DMS53 (cell line): ENCODE measurements at regions not wholly inside any gene's neighbourhood (a gene's known extent, or its start where the extent isn't known, plus 50 kb on each side); places are given as distances from the start of the nearest gene placed in this dataset.
"Not testable (repeated sequence)": the region's sequence is repeated elsewhere in the genome, so short reads cannot be mapped to it uniquely, and the experiment has no call there.

Experiments used
- DNase-seq: peaks from one replicate; lab custom pipeline; 2025; lab: John Stamatoyannopoulos, UW

DNA sequence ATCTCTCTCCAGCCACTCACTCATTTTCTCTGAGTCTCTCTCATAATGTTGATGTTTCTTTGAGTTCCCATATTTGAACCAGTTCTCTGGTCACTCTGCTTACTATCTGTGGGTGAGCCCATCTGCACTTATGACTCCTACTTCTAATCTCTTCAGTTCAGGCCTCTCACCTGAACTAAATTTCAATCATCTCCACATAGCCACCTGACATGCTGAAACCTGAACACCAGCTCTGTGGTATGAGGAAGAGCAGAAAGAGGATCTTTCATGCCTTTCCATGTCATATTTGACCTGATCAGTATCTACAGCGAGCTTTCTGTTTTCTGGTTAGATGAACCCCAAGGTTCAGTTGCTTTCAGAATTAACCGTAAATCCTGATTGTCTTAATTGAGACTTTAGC, 122.2 kb upstream of the ESX1 start:
- DNase-seq: no peak

DNA sequence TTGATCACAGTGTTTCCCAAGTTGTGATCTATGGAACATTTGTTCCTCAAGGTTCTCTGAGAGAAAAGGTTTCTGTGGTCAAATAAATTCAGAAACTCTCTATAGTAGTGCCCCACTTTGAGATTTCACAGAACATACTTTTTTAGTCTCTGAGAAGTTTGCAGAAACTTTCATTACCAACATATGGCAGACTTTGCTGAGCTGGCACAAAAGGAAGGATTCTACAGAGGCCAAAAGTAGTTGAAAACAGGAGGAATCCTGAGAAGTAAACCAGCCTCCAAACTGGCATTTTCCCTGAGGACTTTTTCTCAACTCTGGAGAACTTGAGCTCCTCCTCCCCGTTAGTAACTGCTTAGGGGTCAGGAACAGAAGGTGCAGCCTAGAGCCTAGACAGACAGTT, 117.8 kb upstream of the ESX1 start:
- DNase-seq: no peak

DNA sequence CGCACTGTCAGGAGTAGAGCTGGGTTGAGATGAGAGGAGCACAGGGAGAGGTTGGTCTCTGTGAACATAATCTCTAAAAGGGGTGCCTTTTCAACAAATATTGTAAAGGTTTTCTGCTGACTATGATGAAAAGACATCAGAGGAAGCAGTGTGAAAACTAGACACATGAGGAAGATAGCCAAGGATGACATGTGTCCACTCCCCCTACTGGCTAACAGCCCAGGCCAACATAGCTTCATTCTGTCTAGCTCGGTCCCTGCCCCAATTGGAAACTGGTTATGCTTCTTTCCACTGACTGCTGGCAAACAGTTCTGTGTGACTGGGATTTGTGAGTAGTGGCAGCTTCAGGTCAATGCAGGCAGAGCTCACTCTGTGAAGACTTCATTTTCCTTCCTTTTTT, 115.4 kb upstream of the ESX1 start:
- peak; percentile 79 for DNase-seq

DNA sequence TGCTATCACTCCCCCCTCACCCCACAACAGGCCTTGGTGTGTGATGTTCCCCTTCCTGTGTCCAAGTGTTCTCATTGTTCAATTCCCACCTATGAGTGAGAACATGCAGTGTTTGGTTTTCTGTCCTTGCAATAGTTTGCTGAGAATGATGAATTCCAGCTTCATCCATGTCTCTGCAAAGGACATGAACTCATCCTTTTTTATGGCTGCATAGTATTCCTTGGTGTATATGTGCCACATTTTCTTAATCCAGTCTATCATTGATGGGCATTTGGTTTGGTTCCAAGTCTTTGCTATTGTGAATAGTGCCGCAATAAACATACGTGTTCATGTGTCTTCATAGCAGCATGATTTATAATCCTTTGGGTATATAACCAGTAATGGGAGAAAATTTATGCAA, 106.0 kb upstream of the ESX1 start:
- not testable (repeated sequence) for DNase-seq

DNA sequence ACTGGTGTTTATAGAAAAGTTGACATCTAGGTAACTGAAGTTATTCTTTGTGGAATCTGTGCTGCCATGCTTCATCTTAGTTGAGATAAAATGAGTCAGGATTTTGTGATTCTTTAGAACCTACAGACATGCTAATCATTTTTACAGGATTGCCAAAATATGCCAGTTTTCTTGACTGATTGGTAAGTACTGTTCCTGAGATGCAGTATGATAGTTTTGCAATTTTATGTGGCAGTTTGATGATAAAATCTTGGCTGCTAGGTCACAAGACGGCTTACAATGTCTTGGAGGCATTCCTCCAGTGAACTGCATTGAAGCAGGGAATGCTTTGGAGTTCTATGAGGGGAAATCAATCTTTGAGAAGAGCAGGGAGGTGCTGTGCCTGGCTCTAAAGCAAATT, 104.4 kb upstream of the ESX1 start:
- DNase-seq: no peak

DNA sequence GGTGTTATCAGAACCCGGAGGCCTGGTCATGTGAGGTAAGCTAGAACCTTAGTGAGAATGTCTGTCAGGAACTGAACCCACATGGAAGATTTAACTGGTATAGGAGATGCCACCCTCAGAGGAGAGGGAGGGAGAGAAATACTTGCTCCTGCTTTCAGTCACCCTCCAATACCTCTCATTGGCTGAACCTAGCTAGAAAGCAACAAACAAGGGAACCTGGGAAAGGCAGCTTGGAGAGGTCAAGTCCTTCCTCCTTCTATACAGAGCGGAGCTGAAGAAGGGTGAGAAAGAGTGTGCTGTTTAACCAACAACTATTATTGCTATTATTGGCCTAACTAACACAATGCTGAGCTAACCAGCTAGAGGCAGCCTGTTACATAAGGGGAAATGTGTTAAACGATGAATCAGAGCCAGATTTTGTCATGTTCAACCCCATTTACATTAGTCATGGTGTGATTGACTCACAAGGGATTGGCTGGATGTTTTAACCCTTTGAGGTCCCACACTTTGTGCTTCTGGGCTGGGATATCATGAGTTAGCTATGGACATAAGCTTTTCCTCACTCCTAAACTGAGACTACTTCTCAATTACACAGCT, 96.5 kb upstream of the ESX1 start:
- DNase-seq: peak; percentile 5

DNA sequence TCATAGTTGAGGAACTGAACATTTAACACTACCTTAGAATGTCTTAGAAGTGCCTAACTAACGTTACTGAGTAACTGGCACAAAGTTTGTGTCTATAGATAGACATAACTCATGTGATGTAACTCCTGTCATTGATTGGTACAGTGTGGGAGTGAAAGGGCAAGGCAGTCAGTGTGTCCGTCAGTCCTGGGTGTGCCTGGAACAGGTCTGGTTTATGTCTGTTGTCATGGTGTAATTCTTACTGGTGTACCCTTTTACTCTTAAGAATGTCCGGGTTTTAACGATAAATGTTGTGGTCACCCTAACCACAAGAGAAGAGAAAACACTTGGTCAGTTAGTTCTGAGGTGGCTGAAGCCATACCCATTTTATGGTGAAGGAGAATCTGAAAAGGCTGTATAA, 93.1 kb upstream of the ESX1 start:
- DNase-seq: no peak

DNA sequence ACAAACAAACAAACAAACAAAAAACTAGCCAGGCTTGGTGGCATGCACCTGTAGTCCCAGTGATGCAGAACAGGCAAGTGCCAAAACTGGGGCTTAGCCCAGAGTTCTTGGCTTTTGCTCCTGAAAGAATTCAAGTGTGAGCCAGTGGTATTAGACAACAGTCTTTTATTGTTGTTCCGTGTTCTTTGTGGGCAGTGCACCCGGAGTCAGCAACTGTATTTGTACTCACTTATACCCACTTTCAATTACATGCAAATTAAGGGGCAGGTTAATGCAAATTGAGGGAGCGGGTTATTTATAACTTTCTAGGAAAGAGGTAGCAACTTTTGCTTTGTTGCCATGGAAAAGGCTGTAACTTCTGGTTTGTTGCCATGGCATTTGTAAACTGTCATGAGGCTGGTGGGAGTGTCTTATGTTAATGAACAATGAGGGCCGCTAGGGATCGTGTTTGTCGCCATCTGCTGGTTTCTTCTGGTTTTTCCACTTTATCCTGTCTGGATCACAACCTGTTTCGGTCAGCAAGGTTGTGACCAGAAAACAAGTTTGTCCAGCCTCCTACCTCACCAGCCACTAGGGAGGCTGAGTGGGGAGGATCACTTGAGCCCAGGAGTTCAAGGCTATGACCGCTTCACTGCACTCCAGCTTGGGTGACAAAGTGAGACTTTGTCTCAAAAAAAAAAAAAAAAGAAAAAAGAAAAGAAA, 88.8 kb upstream of the ESX1 start:
- DNase-seq: peak; percentile 91

DNA sequence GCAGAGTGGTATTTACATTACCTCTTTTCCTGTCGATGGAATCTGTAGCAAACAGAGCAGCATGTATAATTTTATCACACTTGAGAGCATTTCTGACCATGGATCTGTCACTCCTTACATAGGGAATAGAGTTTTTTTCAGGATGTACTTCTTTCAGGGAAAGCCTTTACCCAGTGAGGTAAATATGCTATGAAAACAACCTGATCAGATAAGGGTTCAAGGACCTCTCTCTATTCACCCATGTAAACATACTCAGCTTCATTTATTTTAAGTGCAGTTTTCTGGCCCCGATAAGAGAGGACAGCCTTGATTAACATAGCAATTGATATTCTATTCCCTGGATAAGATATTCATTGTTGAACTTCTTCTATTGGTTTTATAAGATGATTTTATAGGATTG, 87.3 kb upstream of the ESX1 start:
- DNase-seq: peak; percentile 45

DNA sequence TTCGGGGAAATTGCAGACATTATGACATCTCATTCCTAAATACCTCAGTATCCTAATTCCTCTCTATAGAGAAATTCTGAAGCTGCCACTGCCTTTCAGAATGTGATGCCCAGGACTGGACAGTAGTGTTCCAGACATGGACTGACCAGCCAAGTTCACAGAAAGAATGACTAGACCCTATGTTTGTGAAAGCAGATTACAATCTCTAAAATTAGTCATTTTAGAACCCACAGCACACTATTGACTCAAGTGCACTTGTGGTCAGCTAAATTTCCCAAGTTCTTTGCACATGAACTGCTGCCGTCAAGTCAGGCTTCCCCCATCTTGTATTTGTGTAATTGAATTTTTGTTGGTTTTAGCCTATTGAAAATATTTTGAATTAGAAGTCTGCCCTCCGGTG, 81.0 kb upstream of the ESX1 start:
- no peak for DNase-seq

DNA sequence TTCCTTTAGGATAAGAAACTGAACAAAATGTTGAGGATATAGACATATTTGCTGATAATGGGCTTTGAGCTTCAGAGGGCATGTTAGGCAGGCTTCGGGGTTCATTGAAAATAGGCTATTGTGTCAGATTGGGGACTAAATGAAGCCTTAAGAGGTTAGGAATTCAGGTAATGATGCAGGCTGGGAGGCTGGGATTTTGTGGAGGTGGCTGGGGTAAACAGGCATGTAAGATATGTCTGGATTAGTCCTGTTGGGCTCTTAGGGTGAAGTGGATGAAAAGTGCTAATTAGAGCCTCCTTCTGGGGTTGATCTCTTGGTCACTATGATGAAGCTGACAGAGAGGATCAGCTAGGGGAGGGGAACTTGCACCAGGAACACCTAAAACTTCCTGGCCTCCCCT, 80.2 kb upstream of the ESX1 start:
- DNase-seq: no peak

DNA sequence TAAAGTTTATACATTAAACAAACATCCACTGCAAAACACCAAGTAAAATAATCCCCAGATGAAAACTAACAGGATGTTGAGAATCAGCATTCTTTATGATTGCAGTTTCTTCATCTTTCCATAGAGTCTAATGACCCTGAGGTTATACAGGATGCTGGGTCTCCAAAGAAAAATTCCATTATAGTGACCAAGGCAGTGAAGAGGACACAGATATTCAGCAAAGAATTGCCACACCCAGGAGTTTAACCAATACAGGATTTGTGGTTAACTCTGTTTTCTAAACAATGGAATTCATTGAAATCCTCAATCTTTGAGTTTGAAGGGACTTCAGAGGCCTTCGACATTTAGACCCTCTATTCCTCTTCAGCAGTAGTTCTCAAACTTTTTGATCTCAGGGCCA, 76.2 kb upstream of the ESX1 start:
- DNase-seq: no peak

DNA sequence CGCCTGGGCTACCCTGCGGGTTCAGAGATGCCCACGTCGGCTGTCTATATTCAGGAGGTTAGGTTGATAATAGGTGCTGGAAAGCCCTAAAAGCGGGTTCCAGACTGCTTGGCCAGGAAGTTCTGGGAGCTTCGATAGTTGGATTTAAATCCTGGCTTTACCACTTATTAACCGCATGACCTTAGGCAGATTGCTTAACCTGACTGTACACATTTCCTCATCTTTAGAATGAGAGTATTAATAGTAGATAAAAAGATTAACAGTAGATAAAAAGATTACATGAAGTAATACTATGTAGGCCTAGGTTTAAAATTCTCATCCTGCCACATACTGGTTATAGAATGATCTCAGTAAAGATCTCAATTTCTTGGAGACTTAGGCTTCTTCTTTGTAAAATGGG, 75.0 kb upstream of the ESX1 start:
- DNase-seq: no peak

DNA sequence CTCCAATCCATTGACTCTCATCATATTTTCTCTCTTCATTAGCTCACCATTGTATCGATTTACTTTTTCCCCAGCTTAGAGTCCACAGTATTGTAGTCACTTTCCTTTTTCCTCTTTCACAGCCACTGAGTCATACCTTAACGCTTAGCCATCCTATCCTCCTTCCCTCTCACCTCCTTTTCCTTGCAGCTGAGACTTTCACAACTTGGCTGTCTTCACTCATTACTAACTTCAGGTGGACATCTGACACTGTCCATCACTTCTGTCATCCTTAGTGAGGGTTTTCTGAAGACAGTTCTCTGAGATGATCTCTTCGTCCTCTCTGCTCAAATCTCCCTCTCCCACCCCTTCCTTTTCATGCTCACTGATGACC, 70.5 kb upstream of the ESX1 start:
- DNase-seq: no peak

DNA sequence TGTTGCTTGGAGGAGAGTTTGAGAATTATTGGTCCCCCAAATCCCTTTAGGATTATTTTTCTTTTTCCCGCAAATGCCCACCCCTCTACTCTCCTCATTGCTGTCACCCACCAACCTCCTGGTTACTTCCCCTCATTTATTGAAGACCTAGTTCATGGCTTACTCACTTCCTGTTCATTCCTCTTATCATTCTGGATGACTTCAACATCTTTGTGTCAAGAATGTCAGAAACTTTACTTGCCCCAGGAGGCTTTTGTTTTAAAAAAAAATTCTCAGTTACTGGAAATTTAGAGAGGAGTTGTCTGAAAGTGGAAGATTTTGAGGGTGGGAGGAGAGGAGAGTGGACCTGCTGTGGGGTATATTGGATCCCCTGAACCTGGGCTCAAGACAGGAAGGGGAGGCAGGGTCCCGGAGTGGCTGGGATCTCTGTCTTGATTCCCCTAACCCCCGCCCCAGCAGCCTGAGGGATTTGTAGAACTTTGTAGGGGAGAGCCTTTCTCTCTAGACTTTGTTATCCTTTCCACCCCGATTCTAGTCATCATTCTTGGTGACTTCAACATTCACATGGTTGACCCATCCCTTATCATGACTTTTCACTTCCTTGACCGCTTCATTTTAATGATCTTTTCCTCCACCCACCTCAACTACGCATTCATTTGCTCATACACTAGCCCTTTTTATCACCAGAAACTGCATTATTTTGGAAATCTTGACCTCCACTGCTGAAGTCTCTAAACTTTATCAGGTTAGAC, 69.9 kb upstream of the ESX1 start:
- no peak for DNase-seq

DNA sequence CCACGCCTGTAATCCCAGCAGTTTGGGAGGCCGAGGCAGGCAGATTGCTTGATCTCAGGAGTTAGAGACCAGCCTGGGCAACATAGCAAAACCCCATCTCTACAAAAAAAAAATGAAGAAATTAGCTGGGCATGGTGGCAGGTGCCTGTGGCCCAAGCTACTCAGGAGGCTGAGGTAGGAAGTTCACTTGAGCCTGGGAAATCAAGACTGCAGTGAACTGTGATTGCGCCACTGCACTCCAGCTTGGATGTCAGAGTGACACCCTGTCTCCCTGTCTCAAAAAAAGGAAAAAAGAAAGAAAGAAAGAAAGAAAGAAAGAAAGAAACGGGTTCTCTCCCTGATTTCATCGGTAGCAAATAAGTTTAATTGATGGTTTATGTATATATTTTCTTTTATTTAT, 64.6 kb upstream of the ESX1 start:
- peak; percentile 10 for DNase-seq

DNA sequence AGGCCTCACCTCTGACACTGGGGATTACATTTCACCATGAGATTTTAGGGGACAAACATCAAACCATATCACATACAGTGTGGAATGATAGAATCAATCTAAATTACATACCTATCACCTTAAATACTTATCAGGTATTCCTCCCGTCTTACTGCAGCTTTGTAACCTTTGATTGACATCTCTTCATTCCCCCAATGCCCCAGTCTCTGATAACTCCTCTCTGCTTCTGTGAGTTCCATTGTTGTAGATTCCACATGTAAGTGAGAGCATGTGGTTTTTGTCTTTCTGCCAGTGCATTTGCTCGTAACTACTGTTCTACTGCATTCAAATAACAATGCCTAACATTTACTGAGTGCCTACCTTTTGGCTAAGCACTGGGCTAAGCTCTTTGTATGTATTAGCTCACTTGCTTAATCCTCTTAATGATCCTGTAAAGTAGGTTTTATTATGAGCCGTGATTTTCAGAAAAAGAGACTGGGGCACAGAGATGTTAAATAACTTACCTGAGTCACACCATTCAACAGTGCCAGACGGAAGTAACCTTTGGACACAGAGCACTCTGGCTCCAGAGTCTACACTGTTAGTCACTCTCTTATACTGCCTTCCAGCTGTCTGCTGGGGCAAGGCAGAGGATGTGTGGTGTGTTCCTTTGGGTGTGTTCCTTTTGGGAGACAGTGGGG, 63.7 kb upstream of the ESX1 start:
- DNase-seq: peak; percentile 91

DNA sequence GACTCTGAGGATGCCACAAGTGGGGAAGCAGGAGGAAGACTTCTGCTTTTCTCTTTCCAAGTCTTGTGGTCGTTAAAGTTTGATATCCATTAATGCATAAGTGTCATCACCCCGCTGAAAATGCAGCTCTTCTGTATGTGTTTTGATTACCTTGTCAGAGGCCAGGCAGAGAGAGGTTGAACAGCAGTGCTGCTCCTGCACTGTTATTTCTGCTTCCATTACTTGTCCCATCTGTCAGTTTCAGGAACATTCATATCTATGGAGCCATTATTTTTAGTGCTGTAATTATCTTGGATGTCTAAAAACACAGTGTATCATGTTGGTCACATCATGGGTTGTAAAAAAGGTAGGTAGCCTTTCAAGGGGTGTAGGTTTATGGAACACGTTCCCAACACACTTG, 62.0 kb upstream of the ESX1 start:
- no peak for DNase-seq

DNA sequence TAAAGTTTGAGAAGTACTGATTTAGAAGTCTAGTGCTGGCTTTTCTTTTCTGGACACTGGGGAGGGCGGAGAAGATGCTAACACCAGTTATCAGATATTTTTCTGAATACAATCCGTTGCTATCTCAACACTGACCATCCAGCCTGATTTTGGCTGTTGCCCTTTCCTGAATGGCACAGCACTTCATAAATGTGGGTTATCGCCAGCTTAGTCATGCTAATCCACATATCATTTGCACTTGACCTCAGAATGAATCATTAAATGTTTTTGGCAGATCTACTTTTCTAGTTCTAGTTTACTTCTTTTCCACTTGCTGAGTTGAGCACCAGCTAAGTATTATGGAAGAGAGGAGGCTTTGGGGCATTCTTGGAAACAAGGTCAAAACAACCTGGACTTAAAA, 60.8 kb upstream of the ESX1 start:
- DNase-seq: peak; percentile 5

DNA sequence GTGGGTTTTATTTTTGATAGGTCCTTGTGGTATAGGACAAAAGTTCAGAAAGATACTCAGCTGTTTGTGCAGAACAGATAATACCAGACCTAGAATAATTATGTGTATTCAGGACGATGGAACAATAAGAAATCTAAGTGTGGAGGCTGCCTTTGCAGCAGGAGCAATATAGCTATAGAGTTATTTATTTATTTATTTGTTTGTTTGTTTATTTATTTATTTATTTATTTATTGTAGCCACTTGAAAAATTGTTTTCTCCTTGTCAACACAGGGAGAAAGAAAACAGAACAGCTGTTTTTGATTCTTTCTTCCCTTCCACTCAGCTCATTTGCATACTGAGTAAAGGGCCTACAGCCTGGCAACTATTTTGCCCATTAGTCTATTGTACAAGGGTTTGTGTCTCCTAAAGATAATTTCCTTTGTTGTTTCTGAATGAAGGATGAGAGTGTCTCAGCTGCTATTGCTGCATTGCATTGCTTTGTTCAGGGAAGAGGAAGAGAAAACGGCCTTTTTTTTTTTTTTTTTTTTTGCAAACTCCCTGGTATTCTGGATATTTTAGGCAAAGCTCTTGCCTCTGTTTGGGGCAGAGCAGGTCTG, 56.0 kb upstream of the ESX1 start:
- no peak for DNase-seq

DNA sequence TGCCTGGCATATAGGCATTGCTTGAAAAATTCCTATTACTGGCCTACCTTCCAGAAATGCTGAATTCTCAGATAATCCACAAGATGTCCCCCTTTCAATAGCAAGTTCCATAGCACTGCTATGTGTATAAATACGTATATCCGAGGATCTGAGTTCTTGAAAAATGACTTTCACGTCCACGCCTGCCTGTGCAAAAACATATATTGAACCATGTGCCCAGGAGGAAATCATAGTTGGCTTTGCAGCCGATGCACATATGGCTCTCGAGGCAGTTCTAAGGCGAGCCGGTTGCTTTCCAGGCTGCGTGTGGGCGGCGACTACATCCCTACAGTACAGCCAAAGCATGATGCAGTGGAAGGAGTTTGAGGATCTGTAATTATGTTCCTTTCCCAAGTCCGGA, 55.4 kb upstream of the ESX1 start:
- peak; percentile 72 for DNase-seq

DNA sequence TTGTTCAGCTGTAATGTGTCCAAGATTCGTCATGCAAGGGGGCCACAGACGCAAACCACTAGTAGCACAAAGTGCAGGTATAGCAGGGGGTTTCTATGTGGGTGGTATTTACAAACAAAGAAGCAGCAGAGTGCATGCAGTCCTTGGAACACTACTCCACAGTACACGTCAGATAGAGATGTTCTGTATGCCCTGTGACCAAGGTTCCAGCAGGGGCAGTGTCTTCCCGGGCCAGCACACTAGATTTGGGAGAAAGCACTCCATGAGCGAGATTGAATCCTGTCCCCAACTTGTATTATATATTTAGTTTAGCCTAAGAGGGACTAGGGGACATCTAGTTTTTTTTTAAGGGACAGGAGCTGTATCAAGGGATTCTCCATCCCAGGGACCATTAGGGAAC, 54.4 kb upstream of the ESX1 start:
- peak; percentile 1 for DNase-seq

DNA sequence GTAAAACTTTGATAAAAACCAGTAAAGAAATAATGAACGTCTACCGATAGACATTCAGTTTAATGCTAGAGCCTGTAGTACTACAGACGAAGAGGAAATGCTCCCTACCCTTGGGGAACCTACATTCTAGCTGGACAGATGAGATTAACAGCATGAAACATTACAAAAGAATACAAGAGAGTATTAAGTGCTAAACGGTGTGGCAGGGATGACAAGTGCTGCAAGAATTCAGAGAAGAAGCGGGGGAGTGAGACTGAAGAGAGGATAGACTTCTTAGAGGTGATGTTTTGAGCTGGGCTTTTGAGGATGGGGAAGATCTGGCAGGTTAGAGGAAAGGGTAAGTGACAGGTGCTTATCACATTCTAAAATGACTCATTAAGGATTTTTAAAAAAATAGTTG, 52.6 kb upstream of the ESX1 start:
- no peak for DNase-seq
